NB4 (cell line): ENCODE measurements at regions not wholly inside any gene's neighbourhood (a gene's known extent, or its start where the extent isn't known, plus 50 kb on each side); places are given as distances from the start of the nearest gene placed in this dataset.

ENCODE experiments used
- DNase-seq: peaks from one replicate; pipeline ENCODE4 v3.0.0; 2010; ENCODE audit warnings: low read depth
- H3K4me3 ChIP-seq: one replicate; pipeline ENCODE4 v1.5.1; 2011; ENCODE audit warnings: mild to moderate bottlenecking, low read depth, low read length, moderate library complexity
- MYC ChIP-seq: IDR thresholded peaks from 2 replicates; pipeline ENCODE4 v1.6.1; 2011; ENCODE audit warnings: low read depth, low read length
- POLR2A ChIP-seq: IDR thresholded peaks from 2 replicates; pipeline ENCODE4 v1.6.1; 2011; ENCODE audit warnings: mild to moderate bottlenecking; ENCODE audit not compliant: insufficient read length; ENCODE audit errors: extremely low read depth
- TF ChIP-seq, protein P1 (sequence below): IDR thresholded peaks from 2 replicates; pipeline ENCODE4 v1.6.1; 2011; ENCODE audit warnings: low read depth, low read length
- TF ChIP-seq, protein P2 (sequence below): IDR thresholded peaks from one replicate; pipeline ENCODE4 v1.5.1; 2012; ENCODE audit warnings: low read depth, low read length

DNA sequence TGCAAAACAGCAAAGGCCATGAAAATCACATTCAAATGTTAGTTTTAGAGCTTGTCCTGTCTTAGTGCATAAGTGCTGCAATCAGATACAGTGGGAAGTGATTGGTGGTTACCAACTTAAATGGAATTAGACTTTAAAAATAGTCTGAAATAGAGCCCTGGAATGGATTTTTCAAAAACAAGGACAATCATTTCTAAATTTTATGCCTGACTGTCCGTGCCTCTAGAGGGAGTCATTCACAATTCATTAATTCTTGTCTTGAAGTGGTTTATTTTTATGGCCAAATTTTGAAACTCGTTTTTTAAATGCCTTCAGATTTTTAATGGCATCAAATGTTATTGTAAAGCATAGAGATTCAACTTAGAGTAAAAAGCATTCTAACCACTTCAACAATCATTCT lies 561.8 kb upstream of the DAB2 start:
- no peak for DNase-seq
- TF ChIP-seq MYC (no peak), POLR2A (no peak)
- TF ChIP-seq, protein P1, sequence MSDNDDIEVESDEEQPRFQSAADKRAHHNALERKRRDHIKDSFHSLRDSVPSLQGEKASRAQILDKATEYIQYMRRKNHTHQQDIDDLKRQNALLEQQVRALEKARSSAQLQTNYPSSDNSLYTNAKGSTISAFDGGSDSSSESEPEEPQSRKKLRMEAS = no peak
- TF ChIP-seq, protein P2, sequence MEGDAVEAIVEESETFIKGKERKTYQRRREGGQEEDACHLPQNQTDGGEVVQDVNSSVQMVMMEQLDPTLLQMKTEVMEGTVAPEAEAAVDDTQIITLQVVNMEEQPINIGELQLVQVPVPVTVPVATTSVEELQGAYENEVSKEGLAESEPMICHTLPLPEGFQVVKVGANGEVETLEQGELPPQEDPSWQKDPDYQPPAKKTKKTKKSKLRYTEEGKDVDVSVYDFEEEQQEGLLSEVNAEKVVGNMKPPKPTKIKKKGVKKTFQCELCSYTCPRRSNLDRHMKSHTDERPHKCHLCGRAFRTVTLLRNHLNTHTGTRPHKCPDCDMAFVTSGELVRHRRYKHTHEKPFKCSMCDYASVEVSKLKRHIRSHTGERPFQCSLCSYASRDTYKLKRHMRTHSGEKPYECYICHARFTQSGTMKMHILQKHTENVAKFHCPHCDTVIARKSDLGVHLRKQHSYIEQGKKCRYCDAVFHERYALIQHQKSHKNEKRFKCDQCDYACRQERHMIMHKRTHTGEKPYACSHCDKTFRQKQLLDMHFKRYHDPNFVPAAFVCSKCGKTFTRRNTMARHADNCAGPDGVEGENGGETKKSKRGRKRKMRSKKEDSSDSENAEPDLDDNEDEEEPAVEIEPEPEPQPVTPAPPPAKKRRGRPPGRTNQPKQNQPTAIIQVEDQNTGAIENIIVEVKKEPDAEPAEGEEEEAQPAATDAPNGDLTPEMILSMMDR = no peak
- H3K4me3 ChIP-seq = no peak overlapping the region

DNA sequence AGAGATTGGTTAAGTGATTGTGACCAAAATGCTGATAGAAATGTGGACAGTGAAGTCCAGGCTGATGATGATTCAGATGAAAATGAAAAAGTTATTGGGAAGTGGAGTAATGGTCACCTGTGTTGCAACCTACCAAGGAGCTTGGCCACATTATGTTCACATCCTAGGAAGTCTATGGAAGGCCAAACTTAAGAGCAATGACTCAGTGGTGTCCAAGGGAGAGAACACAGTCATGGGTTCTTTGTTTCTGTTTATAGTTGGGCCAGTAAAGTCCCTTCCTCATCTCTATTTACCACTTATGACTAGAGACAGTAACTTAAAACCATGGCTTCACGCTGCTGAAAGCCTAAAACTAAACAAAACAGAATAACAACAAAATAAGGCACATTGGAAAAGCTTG lies 555.3 kb upstream of the DAB2 start:
- DNase-seq = no peak
- no peak overlapping the region for H3K4me3 ChIP-seq
- TF ChIP-seq MYC = no peak
- TF ChIP-seq, protein P1 = no peak
- TF ChIP-seq, protein P2 = no peak
- TF ChIP-seq POLR2A = no peak

DNA sequence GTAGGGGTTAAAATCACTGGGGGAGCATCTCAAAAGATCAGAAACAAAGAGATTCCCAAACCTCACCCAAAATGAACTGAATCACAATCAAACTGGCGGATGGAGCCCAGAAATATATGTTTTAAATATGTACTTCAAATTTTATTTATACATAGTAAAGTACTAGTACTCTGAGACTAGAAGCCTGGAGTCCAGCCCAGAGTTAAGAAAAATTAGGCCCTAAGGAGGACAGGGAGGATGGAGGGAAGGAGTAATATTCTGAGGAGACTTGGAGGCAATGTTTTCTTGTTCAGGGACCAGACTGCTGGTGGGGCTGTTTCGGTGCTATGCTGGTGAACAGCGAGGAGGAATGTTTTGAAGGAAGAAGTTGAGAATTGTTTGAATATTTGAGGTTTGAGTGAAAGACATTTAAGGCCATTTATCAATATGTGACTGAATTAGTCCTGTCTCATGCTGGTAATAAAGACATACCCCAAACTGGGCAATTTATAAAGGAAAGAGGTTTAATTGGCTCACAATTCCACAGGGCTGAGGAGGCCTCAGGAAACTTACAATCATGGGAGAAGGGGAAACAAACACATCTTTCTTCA lies 552.4 kb upstream of the DAB2 start:
- TF ChIP-seq MYC (no peak), POLR2A (no peak)
- TF ChIP-seq, protein P2 = no peak
- TF ChIP-seq, protein P1 = no peak
- DNase-seq = no peak
- H3K4me3 ChIP-seq = no peak overlapping the region

DNA sequence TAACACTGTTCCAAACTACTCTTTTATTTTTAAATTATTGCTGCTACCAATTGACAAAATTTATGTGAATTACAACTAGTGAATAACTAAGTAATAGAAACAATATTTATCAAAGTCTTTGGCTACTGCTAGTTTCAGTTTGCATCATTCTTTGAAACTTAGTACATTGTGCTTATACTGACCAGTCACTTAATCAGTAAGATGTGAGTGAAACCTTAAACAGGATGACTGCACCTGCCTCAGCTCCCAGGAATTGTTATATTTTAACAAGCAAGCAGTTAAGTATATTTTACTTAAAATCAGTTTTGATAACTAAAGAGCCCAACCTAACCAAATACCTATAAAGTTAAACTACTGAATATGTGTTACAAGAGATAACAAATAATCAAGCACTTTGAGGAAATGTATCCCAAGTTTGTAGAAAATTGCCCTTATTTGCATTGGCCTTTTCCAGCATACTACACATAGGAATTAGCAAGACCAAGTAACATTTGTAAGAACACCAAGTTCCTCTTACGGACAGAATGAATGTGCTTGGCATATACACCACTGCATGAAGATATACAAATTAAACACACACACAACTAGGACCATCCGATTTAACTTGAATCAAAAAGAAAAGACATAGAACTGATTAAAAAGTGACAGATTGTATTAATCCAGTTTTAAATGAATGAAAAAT lies 545.5 kb upstream of the DAB2 start:
- TF ChIP-seq, protein P1 = no peak
- TF ChIP-seq, protein P2 = no peak
- no peak for TF ChIP-seq MYC
- no peak for TF ChIP-seq POLR2A
- no peak for DNase-seq
- no peak overlapping the region for H3K4me3 ChIP-seq

DNA sequence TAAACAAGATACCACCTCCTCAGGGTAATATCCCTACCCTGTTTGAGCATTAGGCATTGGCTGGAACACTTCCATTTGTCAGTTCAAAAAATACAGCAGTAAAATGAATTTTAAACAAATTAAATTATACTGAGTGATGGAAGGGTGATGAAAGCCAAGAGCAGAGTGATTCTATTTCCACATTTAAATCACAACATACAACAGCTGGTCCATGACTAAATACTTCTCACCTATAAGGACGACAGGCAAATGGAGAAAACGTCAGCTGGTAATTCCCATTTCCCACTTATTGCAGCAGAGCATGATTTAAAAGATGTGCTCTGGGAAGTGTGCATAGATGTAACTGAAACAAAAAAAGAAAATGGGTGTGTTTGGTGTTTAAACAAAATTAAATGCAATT lies 543.6 kb upstream of the DAB2 start:
- TF ChIP-seq POLR2A = no peak
- TF ChIP-seq, protein P1 = no peak
- TF ChIP-seq, protein P2 = no peak
- TF ChIP-seq MYC = no peak
- no peak overlapping the region for H3K4me3 ChIP-seq
- no peak for DNase-seq

DNA sequence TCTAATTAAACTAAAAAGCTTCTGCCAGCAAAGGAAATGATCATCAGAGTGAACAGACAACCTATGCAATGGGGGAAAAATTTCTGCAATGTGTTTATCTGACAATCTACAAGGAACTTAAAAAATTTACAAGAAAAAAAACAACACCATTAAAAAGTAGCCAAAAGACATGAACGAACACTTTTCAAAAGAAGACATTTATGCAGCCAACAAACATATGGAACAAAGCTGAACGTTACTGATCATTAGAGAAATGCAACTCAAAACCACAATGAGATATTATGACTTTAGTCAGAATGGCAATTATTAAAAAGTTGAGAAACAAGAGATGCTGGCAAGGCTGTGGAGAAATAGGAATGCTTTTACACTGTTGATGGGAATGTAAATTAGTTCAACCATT lies 530.4 kb upstream of the DAB2 start:
- TF ChIP-seq POLR2A = no peak
- H3K4me3 ChIP-seq = no peak overlapping the region
- no peak for DNase-seq
